Coronary artery (tissue), 2 donors: ENCODE measurements at regions not wholly inside any gene's neighbourhood (a gene's known extent, or its start where the extent isn't known, plus 50 kb on each side); places are given as distances from the start of the nearest gene placed in this dataset.

Experiments used
- DNase-seq: peaks from one replicate; pipeline ENCODE4 v3.0.0-alpha.2; 2017; ENCODE audit warnings: low spot score
- H3K27ac ChIP-seq, 2 donors: fragments of 200-600 bp; sonication (generic); one replicate each; pipeline ENCODE4 v1.5.1; 2016 to 2019
- H3K4me3 ChIP-seq: fragments of 200-600 bp; sonication (generic); 2 replicates; pipeline ENCODE4 v1.5.1; 2016; ENCODE audit warnings: mild to moderate bottlenecking, moderate library complexity
- TF ChIP-seq, protein P1 (sequence below): fragments of 200-600 bp; sonication (generic); IDR thresholded peaks from one replicate; pipeline ENCODE4 v1.5.1; 2019; ENCODE audit warnings: antibody characterized with exemption

DNA sequence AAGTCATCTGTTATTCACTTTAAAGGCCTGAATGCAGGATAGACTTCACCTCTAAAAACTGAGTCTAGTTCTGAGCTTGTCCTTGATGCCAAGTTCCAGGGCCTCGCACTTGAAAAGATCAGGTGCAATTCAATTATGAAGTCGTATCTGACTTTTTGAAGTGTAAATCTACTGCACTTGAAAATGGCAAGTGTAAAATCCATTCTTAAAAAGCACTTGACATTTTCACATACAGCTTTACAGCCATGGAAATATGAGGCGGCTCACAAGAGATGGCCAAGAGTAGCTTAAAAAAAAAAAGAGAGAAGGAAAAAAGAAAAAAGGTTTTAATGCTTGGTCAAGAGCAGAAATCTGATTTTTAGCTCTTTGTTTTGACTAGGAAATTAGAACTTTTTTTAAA is 172.5 kb downstream of the GXYLT1 start:
- no peak overlapping the region for H3K4me3 ChIP-seq
- TF ChIP-seq, protein P1, sequence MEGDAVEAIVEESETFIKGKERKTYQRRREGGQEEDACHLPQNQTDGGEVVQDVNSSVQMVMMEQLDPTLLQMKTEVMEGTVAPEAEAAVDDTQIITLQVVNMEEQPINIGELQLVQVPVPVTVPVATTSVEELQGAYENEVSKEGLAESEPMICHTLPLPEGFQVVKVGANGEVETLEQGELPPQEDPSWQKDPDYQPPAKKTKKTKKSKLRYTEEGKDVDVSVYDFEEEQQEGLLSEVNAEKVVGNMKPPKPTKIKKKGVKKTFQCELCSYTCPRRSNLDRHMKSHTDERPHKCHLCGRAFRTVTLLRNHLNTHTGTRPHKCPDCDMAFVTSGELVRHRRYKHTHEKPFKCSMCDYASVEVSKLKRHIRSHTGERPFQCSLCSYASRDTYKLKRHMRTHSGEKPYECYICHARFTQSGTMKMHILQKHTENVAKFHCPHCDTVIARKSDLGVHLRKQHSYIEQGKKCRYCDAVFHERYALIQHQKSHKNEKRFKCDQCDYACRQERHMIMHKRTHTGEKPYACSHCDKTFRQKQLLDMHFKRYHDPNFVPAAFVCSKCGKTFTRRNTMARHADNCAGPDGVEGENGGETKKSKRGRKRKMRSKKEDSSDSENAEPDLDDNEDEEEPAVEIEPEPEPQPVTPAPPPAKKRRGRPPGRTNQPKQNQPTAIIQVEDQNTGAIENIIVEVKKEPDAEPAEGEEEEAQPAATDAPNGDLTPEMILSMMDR, result no peak
- no peak overlapping the region for H3K27ac ChIP-seq
- DNase-seq, result no peak

DNA sequence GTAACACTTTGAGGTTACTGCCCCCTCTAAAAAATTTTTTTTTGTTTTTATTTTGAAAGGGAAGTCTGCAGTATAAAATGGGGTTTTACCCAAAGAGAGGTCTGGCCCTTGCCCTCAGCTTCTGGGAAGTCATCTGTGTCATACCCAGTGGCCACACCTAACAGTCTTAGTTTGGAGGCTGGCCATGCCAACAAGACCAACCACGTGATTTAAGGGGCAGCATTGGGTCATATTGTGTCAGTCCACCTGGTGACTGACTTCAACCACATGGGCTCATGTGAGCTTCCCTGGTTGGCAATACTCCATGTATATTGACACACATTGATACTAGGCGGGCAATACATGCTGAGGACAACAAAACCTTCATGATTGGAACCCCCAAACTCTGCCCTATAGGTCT is 173.9 kb downstream of the GXYLT1 start:
- TF ChIP-seq, protein P1, result no peak
- H3K27ac ChIP-seq, result no peak overlapping the region
- no peak overlapping the region for H3K4me3 ChIP-seq
- no peak for DNase-seq

DNA sequence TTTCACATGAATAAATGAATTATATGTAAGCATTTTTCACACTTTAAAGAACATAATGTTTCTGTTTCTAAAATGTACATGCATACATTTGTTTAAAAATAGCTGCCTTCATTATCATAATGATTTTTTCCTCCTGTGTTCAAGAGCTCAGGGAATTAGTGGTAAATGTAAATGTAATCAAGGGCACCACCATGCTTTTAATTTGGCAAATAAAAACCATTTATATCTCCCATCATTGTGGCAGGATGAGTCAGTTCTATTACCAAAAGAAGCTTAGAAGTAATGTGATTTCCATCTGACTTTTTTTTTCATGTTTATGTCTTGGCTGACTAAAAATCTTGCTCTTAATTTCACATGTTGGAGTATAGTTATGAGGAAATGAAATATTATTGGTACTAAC is 176.1 kb downstream of the GXYLT1 start:
- TF ChIP-seq, protein P1, result no peak
- no peak overlapping the region for H3K27ac ChIP-seq
- no peak overlapping the region for H3K4me3 ChIP-seq
- no peak for DNase-seq

DNA sequence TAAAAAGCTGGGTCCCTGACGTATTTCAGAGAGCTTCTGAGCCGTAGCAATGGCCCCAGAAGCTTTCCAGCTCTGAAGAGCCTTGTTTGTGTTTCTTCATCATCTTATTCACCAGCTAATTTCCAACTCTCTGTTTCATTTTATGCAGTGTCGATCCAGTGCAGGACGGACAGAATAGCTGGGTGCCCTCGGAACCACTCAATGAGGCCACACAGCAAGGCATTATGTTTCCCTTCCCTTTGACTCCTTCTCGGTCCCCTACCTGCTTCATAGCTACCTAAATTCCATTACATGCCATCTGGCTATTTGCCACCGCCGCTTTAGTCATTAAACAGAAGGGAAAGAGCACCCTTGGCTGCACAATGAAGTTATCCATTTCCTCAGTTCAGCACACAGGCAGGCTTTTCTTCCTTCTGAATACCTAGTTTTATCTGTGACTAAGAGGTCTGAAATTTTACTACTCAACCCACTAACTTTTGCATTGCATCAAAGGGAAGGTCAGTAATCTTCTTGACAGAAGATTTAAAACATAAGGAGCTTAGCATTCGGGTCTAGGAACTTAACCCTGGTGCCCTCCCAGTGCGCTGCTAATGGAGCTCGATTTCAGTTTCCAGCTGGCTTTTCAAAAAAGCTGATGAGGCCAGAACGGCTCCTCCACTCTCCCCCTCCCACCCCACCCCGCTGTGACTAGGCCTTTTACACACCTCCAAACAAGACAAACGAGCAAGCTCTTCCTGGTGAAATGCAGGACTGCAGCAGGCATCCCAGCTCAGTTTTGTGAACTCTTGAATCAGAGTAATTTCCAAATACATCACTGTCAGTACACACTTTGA is 176.8 kb downstream of the GXYLT1 start:
- DNase-seq, result no peak
- Histone ChIP-seq H3K27ac (no peak overlapping the region), H3K4me3 (no peak overlapping the region)
- TF ChIP-seq, protein P1, result no peak

DNA sequence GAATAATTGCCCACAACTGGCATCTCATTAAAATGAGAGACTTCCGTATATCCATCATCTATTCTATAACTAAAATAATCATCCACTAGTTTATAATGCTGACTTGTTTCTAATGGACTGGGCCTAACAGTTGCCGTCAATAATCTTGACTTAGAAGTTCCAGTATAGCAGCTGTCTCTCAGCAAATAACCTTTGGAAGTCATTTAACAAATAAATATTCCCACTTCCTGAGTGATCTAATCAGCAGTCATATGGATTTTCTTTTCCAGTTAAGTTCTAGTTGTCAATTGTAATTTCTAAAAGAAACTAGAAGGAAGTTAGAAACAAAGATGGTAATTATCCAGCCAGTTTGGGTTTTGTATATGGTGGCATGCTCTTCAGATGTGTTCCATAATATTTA is 177.8 kb downstream of the GXYLT1 start:
- TF ChIP-seq, protein P1, result no peak
- Histone ChIP-seq H3K27ac (no peak overlapping the region), H3K4me3 (no peak overlapping the region)
- no peak for DNase-seq

DNA sequence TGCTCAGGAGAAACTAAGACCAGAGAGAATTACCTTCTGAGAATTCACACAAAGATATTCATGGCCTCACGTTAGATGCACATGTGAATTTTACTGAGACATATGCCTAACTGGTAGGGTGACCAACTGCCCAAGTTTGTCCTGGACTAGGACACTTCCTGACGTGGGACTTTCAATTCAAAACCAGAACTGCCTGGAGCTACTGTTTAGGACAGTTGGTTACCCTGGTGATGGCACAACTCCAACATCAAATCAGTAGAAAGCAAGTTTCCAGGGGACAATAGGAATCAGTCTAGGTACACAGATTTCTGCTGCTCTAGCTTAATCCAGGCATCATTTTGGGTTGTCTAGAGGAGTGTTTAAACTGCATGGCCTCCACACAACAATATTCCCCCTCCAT is 178.7 kb downstream of the GXYLT1 start:
- DNase-seq, result no peak
- TF ChIP-seq, protein P1, result no peak
- Histone ChIP-seq H3K4me3 (no peak overlapping the region), H3K27ac (no peak overlapping the region)

DNA sequence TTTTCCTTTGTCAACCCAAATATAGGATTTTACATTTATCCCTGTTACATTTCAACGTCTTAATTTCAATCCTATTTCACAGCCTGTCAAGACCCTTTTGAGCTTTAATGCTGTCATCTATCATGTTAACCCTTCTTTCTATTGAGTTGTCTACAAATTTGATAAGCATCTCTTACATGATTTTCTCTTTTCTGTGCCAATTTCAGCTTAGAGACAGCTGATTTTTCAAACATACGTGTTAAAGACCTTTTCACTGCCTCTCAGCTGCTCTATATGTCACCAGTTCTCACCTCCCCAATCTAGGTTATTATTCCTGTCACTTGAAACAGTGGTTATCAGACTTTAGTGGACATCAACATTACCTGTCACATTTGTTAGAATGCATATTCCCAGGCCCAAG is 181.3 kb downstream of the GXYLT1 start:
- TF ChIP-seq, protein P1, result no peak
- Histone ChIP-seq H3K4me3 (no peak overlapping the region), H3K27ac (no peak overlapping the region)
- no peak for DNase-seq
